ENCODE measurements at regions not wholly inside any gene's neighbourhood (a gene's known extent, or its start where the extent isn't known, plus 50 kb on each side); places are given as distances from the start of the nearest gene placed in this dataset.

GRCh38 chrX:30995060-30995700 lies 76.7 kb downstream of the FTHL17 start (continued):
- TF ChIP-seq PRDM15 (CRISPR knock-in tag; IDR thresholded peaks at IDR 0.05) (no peak), ZNF687 (IDR thresholded peaks at IDR 0.05) (no peak), EP300 (IDR thresholded peaks at IDR 0.05; ENCODE audit: borderline replicate concordance in 1 of 2, control insufficient read depth in 1 of 2, low read depth in 2 of 2, low read length in 2 of 2) (no peak), BCLAF1 (IDR thresholded peaks at IDR 0.05) (no peak), CBX5 (IDR thresholded peaks at IDR 0.05; ENCODE audit: low read depth) (no peak), CTCF (IDR thresholded peaks at IDR 0.05 in 2 of 3, conservative IDR thresholded peaks at IDR 0.05 in 1 of 3; ENCODE audit: control insufficient read depth in 2 of 3, extremely low read depth in 1 of 3, insufficient read depth in 1 of 3, low read depth in 3 of 3, low read length in 3 of 3) (no peak), IRF3 (IDR thresholded peaks at IDR 0.05) (no peak)
